Endodermal cell (in vitro differentiated cells): ENCODE measurements at regions not wholly inside any gene's neighbourhood (a gene's known extent, or its start where the extent isn't known, plus 50 kb on each side); places are given as distances from the start of the nearest gene placed in this dataset.

ENCODE experiments used
- DNase-seq: peaks from one replicate; pipeline ENCODE4 v3.0.0-alpha.2; 2017
- H3K27ac ChIP-seq: 2 replicates; pipeline ENCODE4 v1.5.1; 2013; ENCODE audit warnings: mild to moderate bottlenecking, low read depth, low read length, moderate library complexity
- H3K27me3 ChIP-seq: 2 replicates; pipeline ENCODE4 v1.6.1; 2013; ENCODE audit warnings: mild to moderate bottlenecking, low read length, moderate library complexity; ENCODE audit not compliant: insufficient read depth, control insufficient read depth, poor library complexity, severe bottlenecking
- H3K36me3 ChIP-seq: 2 replicates; pipeline ENCODE4 v1.7.0; 2013; ENCODE audit warnings: mild to moderate bottlenecking, low read length, moderate library complexity; ENCODE audit not compliant: control insufficient read depth, insufficient read depth
- H3K4me1 ChIP-seq: one replicate; pipeline ENCODE4 v1.7.0; 2013; ENCODE audit warnings: low read length; ENCODE audit not compliant: control insufficient read depth, insufficient read depth
- H3K4me3 ChIP-seq: 2 replicates; pipeline ENCODE4 v1.5.1; 2013; ENCODE audit warnings: mild to moderate bottlenecking, low read length, moderate library complexity
- H3K9ac ChIP-seq: 2 replicates; pipeline ENCODE4 v1.6.1; 2013; ENCODE audit warnings: mild to moderate bottlenecking, low read length, moderate library complexity; ENCODE audit not compliant: poor library complexity, severe bottlenecking; ENCODE audit errors: extremely low read depth
- H3K9me3 ChIP-seq: 2 replicates; pipeline ENCODE4 v1.6.1; 2013; ENCODE audit warnings: mild to moderate bottlenecking, low read length, moderate library complexity; ENCODE audit not compliant: control insufficient read depth
- H3K27ac Mint-ChIP-seq: 2 replicates; pipeline ENCODE4 v1.8.0; 2020; ENCODE audit warnings: mixed read lengths
- H3K27me3 Mint-ChIP-seq: 2 replicates; pipeline ENCODE4 v1.8.0; 2021; ENCODE audit warnings: mild to moderate bottlenecking, mixed read lengths; ENCODE audit not compliant: insufficient read depth
- H3K36me3 Mint-ChIP-seq: 2 replicates; pipeline ENCODE4 v1.8.0; 2020; ENCODE audit warnings: low read depth, mixed read lengths
- H3K4me1 Mint-ChIP-seq: 2 replicates; pipeline ENCODE4 v1.8.0; 2020; ENCODE audit warnings: mixed read lengths
- H3K4me3 Mint-ChIP-seq: 2 replicates; pipeline ENCODE4 v1.8.0; 2020; ENCODE audit warnings: mild to moderate bottlenecking, moderate library complexity, mixed read lengths
- H3K9me3 Mint-ChIP-seq: 2 replicates; pipeline ENCODE4 v1.8.0; 2020; ENCODE audit warnings: mild to moderate bottlenecking, mixed read lengths
- CTCF ChIP-seq: fragments of 200-600 bp; sonication (generic); conservative IDR thresholded peaks from 2 replicates; pipeline ENCODE4 v1.5.0; 2021; ENCODE audit warnings: antibody characterized with exemption, mild to moderate bottlenecking
- WGBS, 2 experiments: methylation state at CpG; one replicate each; pipeline versions ENCODE4 v1.1.5 to v1.1.7; 2013; ENCODE audit warnings: missing lambda C conversion rate in 2 of 2, mixed read lengths in 1 of 2; ENCODE audit not compliant: insufficient coverage in 1 of 2, insufficient read length in 1 of 2; 5-methylcytosine and 5-hydroxymethylcytosine counted together

GRCh38 chr1:67577646-67578045 is 107.4 kb upstream of the GADD45A start:
- Histone ChIP-seq H3K9me3 (no peaks in the 10 kb centered on the region), H3K27me3 (no peaks in the 10 kb centered on the region), H3K4me3 (no peak overlapping the region), H3K36me3 (no peaks in the 10 kb centered on the region), H3K9ac (no peak overlapping the region), H3K27ac (no peak overlapping the region), H3K4me1 (peaks cover 8% of the 10 kb centered on the region)
- TF ChIP-seq CTCF = no peak
- no peak overlapping the region for H3K27ac Mint-ChIP-seq
- no peaks in the 10 kb centered on the region for H3K36me3 Mint-ChIP-seq
- 93 to 100% methylated on average over 1 to 3 of the region's 3 CpGs for WGBS, 2 experiments
- H3K27me3 Mint-ChIP-seq = no peaks in the 10 kb centered on the region
- no peaks in the 10 kb centered on the region for H3K9me3 Mint-ChIP-seq
- no peak for DNase-seq
- H3K4me1 Mint-ChIP-seq = peaks cover 25% of the 10 kb centered on the region
- no peak overlapping the region for H3K4me3 Mint-ChIP-seq

- no peak overlapping the region for H3K27ac ChIP-seq
- H3K36me3 ChIP-seq = no peaks in the 10 kb centered on the region
- Mint-ChIP-seq H3K27me3 (no peaks in the 10 kb centered on the region), H3K36me3 (no peaks in the 10 kb centered on the region), H3K4me1 (peaks cover 17% of the 10 kb centered on the region), H3K4me3 (no peak overlapping the region), H3K27ac (no peak overlapping the region), H3K9me3 (no peaks in the 10 kb centered on the region)
- no peak overlapping the region for H3K4me3 ChIP-seq
- no peaks in the 10 kb centered on the region for H3K27me3 ChIP-seq
- H3K9ac ChIP-seq = no peak overlapping the region
- DNase-seq = peak; percentile 30
- 89% methylated on average over 4 of the region's 6 CpGs; no CpG with 5 or more reads in 1 of the 2 experiments for WGBS, 2 experiments
- TF ChIP-seq CTCF = no peak
- H3K9me3 ChIP-seq = no peaks in the 10 kb centered on the region
- no peaks in the 10 kb centered on the region for H3K4me1 ChIP-seq
Observed at GRCh38 chr1:67578397-67579020, 106.5 kb upstream of the GADD45A start.

GRCh38 chr1:67579623-67580394 is 105.2 kb upstream of the GADD45A start:
- Mint-ChIP-seq H3K27me3 (no peaks in the 10 kb centered on the region), H3K27ac (no peak overlapping the region), H3K4me1 (peaks cover 11% of the 10 kb centered on the region), H3K4me3 (no peak overlapping the region), H3K9me3 (no peaks in the 10 kb centered on the region), H3K36me3 (no peaks in the 10 kb centered on the region)
- H3K4me1 ChIP-seq = no peaks in the 10 kb centered on the region
- H3K27me3 ChIP-seq = no peaks in the 10 kb centered on the region
- no peaks in the 10 kb centered on the region for H3K9me3 ChIP-seq
- WGBS, 2 experiments = 80 to 94% methylated on average over 1 of the region's 2 CpGs
- no peak overlapping the region for H3K4me3 ChIP-seq
- no peak overlapping the region for H3K9ac ChIP-seq
- H3K27ac ChIP-seq = no peak overlapping the region
- no peak for TF ChIP-seq CTCF
- peak; percentile 6 for DNase-seq
- H3K36me3 ChIP-seq = no peaks in the 10 kb centered on the region
